Central memory CD8-positive, alpha-beta T cell (primary cell): ENCODE measurements at regions not wholly inside any gene's neighbourhood (a gene's known extent, or its start where the extent isn't known, plus 50 kb on each side); places are given as distances from the start of the nearest gene placed in this dataset.
"Not testable (repeated sequence)": the region's sequence is repeated elsewhere in the genome, so short reads cannot be mapped to it uniquely, and the experiment has no call there.

Source experiments
- ATAC-seq: fragments of 150-1000 bp; cut with Tn5 transposase; replicated peaks from 2 replicates; pipeline ENCODE4 v1.10.0; 2022; ENCODE audit warnings: mild to moderate bottlenecking, moderate FRiP score, moderate number of reproducible peaks; ENCODE audit not compliant: poor library complexity, severe bottlenecking; ENCODE audit errors: extremely low read depth
- DNase-seq, 2 donors: peaks; one replicate each; pipeline ENCODE4 v3.0.0; 2021; ENCODE audit warnings: low spot score in 2 of 2
- H3K27ac Mint-ChIP-seq: one replicate; pipeline ENCODE4 v1.8.0; 2022; ENCODE audit warnings: low read depth, mild to moderate bottlenecking, moderate library complexity, mixed read lengths
- H3K27me3 Mint-ChIP-seq: one replicate; pipeline ENCODE4 v1.8.0; 2022; ENCODE audit warnings: mixed read lengths
- H3K36me3 Mint-ChIP-seq: one replicate; pipeline ENCODE4 v1.8.0; 2022; ENCODE audit warnings: mild to moderate bottlenecking, moderate library complexity, mixed read lengths; ENCODE audit not compliant: insufficient read depth
- H3K4me1 Mint-ChIP-seq: one replicate; pipeline ENCODE4 v1.8.0; 2022; ENCODE audit warnings: mixed read lengths
- H3K4me3 Mint-ChIP-seq: one replicate; pipeline ENCODE4 v1.8.0; 2022; ENCODE audit warnings: mild to moderate bottlenecking, moderate library complexity, mixed read lengths
- H3K9me3 Mint-ChIP-seq: one replicate; pipeline ENCODE4 v1.8.0; 2022; ENCODE audit warnings: mixed read lengths

GRCh38 chr6:133790756-133791155 lies 98.2 kb upstream of the TCF21 start:
- H3K27ac Mint-ChIP-seq, H3K4me3 Mint-ChIP-seq, DNase-seq, H3K4me1 Mint-ChIP-seq, H3K9me3 Mint-ChIP-seq, H3K36me3 Mint-ChIP-seq, ATAC-seq: not testable (repeated sequence)
- peaks cover 12% of the 10 kb centered on the region for H3K27me3 Mint-ChIP-seq

GRCh38 chr6:133795051-133795450 lies 93.9 kb upstream of the TCF21 start:
- not testable (repeated sequence) for H3K36me3 Mint-ChIP-seq, DNase-seq, H3K4me1 Mint-ChIP-seq, H3K4me3 Mint-ChIP-seq, H3K27ac Mint-ChIP-seq, ATAC-seq, H3K9me3 Mint-ChIP-seq
- peaks cover 22% of the 10 kb centered on the region for H3K27me3 Mint-ChIP-seq

GRCh38 chr6:133796235-133796634 lies 92.7 kb upstream of the TCF21 start:
- H3K27me3 Mint-ChIP-seq: peaks cover 22% of the 10 kb centered on the region
- peaks cover 4% of the 10 kb centered on the region for H3K9me3 Mint-ChIP-seq
- ATAC-seq (no peak), DNase-seq (no peak)
- H3K4me1 Mint-ChIP-seq: no peaks in the 10 kb centered on the region
- peaks cover 3% of the 10 kb centered on the region for H3K36me3 Mint-ChIP-seq
- no peak overlapping the region for H3K27ac Mint-ChIP-seq
- H3K4me3 Mint-ChIP-seq: no peak overlapping the region

- peaks cover 22% of the 10 kb centered on the region for H3K27me3 Mint-ChIP-seq
- DNase-seq (no peak), ATAC-seq (no peak)
- H3K36me3 Mint-ChIP-seq: peaks cover 3% of the 10 kb centered on the region
- H3K4me1 Mint-ChIP-seq: no peaks in the 10 kb centered on the region
- H3K4me3 Mint-ChIP-seq: no peak overlapping the region
- H3K9me3 Mint-ChIP-seq: peaks cover 4% of the 10 kb centered on the region
- H3K27ac Mint-ChIP-seq: no peak overlapping the region
Observed at GRCh38 chr6:133799043-133799442, 89.9 kb upstream of the TCF21 start.

DNA sequence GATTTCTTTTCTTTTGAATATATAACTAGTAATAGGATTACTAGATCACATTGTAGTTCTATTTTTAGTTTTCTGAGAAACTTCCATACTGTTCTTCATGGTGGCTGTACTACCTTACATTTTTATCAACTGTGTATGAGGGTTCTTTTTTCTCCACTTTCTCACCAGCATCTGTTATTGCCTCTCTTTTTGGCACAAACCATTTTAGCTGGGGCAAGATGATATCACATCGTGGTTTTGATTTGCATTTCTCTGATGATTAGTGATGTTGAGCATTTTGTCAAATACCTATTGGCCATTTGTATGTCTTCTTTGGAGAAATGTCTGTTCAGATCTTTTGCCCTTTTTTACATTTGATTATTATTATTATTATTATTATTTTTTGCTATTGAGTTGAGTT lies 86.1 kb upstream of the TCF21 start:
- H3K27me3 Mint-ChIP-seq: peaks cover 33% of the 10 kb centered on the region
- no peak overlapping the region for H3K4me3 Mint-ChIP-seq
- ATAC-seq (no peak), DNase-seq (no peak)
- H3K36me3 Mint-ChIP-seq: peaks cover 3% of the 10 kb centered on the region
- H3K27ac Mint-ChIP-seq: no peak overlapping the region
- H3K4me1 Mint-ChIP-seq: no peaks in the 10 kb centered on the region
- peaks cover 4% of the 10 kb centered on the region for H3K9me3 Mint-ChIP-seq

DNA sequence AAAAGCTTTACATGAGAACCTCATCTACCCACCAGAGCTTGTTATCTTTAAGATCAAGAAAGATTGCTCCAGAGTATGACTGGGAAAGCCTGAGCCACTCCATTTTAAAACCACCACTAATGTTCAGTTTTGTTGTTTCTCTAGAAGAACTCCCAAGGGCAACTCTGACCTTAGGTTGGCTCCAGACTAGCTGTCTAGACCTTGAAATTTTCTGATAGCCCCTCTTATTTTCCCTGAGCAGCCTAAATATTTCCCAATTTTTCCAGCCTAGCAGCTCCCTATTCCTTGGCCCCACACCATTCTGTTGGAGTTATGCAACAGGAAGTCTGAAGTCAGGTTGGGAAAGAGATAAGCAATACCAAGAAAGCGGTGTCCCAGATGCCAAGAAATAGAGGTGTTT lies 84.6 kb upstream of the TCF21 start:
- Mint-ChIP-seq H3K27me3 (peaks cover 28% of the 10 kb centered on the region), H3K9me3 (no peaks in the 10 kb centered on the region), H3K4me3 (no peak overlapping the region), H3K27ac (no peak overlapping the region), H3K36me3 (peaks cover under 1% of the 10 kb centered on the region), H3K4me1 (no peaks in the 10 kb centered on the region)
- ATAC-seq (no peak), DNase-seq (no peak)

DNA sequence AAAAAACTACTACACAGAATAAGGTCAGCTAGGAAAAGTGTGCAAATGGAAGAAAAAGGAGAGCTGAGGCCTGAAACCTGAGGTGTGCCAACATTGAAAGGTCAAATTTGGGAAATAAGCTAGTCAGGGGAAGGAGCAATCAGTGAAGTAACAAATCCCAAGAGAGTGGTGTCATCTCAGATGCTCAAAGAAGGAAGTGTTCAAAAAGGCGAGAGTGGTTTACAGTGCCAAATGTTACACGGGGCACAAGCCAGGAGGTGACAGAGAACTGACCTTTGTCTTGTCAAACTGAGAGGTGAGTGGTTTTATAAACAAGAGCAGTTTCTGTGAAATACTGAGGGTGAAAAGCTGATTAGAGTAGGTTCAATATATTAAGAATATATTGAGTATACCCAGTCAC lies 83.0 kb upstream of the TCF21 start:
- Mint-ChIP-seq H3K36me3 (no peaks in the 10 kb centered on the region), H3K4me1 (no peaks in the 10 kb centered on the region), H3K4me3 (no peak overlapping the region), H3K27ac (no peak overlapping the region), H3K9me3 (no peaks in the 10 kb centered on the region), H3K27me3 (peaks cover 39% of the 10 kb centered on the region)
- ATAC-seq (no peak), DNase-seq (no peak)

DNA sequence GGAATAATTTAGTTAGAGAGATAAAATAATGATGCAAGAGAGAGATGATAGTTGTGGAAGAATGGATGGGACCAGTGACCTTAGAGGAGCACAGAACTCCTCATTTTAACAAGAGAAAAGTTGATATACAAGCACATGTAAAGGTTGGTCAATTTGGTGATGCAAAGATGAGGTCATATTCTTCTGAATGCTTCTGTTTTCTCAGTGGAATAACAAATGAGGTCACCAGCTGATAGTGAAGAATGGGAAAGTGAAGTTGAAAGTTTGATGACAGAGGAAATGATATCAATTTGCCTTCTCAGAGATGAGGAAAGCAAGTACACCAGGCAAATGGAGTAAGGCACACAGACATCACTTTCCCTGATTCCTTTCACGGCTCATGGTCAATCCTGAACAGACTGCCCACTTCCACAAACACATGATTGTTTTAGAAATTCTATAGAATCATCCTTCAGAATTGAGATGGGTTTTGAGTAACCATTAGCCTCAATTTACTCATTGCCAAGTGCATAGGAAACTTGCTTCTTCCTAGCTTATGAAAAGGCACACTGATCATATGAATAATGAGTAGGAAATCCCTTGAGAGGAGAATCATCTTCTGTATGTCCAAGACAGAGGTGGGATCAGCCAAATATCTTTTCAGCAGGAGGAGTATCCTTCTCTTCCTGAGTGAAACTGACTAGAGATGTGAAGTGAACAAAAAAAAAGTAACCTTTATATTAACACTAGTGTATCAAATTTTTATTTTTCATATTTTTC lies 82.4 kb upstream of the TCF21 start:
- DNase-seq: no peak
- H3K36me3 Mint-ChIP-seq: no peaks in the 10 kb centered on the region
- H3K27me3 Mint-ChIP-seq: peaks cover 46% of the 10 kb centered on the region
- ATAC-seq: no peak
- no peak overlapping the region for H3K4me3 Mint-ChIP-seq
- no peaks in the 10 kb centered on the region for H3K4me1 Mint-ChIP-seq
- H3K9me3 Mint-ChIP-seq: no peaks in the 10 kb centered on the region
- H3K27ac Mint-ChIP-seq: no peak overlapping the region

- Mint-ChIP-seq H3K9me3 (no peaks in the 10 kb centered on the region), H3K36me3 (no peaks in the 10 kb centered on the region), H3K4me3 (no peak overlapping the region), H3K27me3 (peaks cover 53% of the 10 kb centered on the region), H3K4me1 (no peaks in the 10 kb centered on the region), H3K27ac (no peak overlapping the region)
- no peak for DNase-seq
- no peak for ATAC-seq
Observed at GRCh38 chr6:133807501-133807900, 81.4 kb upstream of the TCF21 start.

DNA sequence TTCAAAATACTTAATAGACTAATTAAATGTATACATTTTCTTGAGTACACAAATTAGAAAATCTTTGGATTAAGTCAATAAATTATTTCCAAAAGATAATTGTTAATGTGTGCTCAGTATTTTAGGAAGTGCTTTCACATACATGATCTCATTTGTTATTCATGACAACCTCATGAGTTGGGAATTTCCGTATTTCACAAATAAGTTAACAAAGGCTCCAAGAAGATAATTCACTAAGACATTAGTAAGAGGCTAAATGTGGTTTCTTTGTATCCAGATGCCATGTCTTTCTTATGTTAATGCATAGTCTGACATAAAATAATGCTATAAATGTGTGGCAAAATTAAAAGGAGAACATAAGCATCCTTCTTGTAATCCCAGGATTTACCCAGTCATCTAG lies 79.5 kb upstream of the TCF21 start:
- Mint-ChIP-seq H3K27ac (no peak overlapping the region), H3K36me3 (no peaks in the 10 kb centered on the region), H3K4me1 (no peaks in the 10 kb centered on the region), H3K4me3 (no peak overlapping the region), H3K27me3 (peaks cover 53% of the 10 kb centered on the region), H3K9me3 (no peaks in the 10 kb centered on the region)
- no peak for DNase-seq
- no peak for ATAC-seq

- DNase-seq (no peak), ATAC-seq (no peak)
- Mint-ChIP-seq H3K4me1 (no peaks in the 10 kb centered on the region), H3K9me3 (no peaks in the 10 kb centered on the region), H3K36me3 (no peaks in the 10 kb centered on the region), H3K27ac (no peak overlapping the region), H3K27me3 (peaks cover 34% of the 10 kb centered on the region), H3K4me3 (no peak overlapping the region)
Observed at GRCh38 chr6:133811557-133811956, 77.4 kb upstream of the TCF21 start.

DNA sequence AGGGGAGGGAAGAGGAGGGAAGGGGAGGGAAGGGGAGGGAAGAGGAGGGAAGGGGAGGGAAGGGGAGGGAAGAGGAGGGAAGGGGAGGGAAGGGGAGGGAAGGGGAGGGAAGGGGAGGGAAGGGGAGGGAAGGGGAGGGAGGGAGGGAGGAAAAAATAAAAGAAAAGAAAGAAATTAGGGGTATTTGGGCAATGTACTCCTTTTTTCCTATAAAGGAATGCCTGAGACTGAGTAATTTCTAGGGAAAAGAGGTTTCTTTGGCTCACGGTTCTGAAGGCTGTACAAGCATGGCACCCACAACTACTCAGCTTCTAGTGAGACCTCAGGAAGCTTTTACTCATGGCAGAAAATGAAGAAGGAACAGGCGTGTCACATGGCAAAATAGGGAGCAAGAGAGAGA lies 76.5 kb upstream of the TCF21 start:
- H3K4me3 Mint-ChIP-seq, H3K9me3 Mint-ChIP-seq, H3K27ac Mint-ChIP-seq, H3K4me1 Mint-ChIP-seq, ATAC-seq, H3K36me3 Mint-ChIP-seq, DNase-seq: not testable (repeated sequence)
- peaks cover 33% of the 10 kb centered on the region for H3K27me3 Mint-ChIP-seq

DNA sequence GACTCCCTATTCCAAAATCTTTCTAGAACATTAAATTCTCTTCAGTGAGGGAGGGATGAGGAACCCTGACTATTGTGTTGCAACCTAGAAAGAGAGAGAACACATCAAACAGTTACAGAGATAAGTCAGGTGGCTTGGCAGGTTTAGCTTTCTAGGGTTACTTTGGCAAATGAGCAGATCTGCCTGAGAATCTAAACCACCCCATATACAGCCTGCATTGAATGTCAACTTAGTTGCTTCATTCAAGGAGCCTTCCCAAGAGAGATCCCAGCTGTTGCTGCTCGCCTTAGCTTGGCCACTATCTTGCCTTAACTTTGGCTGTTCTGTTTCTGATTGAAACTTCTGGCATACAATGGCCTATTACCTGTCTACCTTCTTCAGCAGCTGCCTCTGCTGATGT lies 74.7 kb upstream of the TCF21 start:
- Mint-ChIP-seq H3K36me3 (no peaks in the 10 kb centered on the region), H3K27me3 (peaks cover 25% of the 10 kb centered on the region), H3K27ac (no peak overlapping the region), H3K4me3 (no peak overlapping the region), H3K9me3 (no peaks in the 10 kb centered on the region), H3K4me1 (no peaks in the 10 kb centered on the region)
- ATAC-seq (no peak), DNase-seq (no peak)
